NCI-H69 (cell line): ENCODE measurements at regions not wholly inside any gene's neighbourhood (a gene's known extent, or its start where the extent isn't known, plus 50 kb on each side); places are given as distances from the start of the nearest gene placed in this dataset.

Source experiments
- DNase-seq: peaks from one replicate; lab custom pipeline; 2025; lab: John Stamatoyannopoulos, UW

GRCh38 chr1:237981223-237981622, 90.5 kb upstream of the ZP4 start:
- no peak for DNase-seq

GRCh38 chr1:237976331-237976730, 85.6 kb upstream of the ZP4 start:
- DNase-seq: peak; percentile 52

GRCh38 chr1:237975903-237976302, 85.2 kb upstream of the ZP4 start:
- DNase-seq: peak; percentile 77

GRCh38 chr1:237975376-237975775, 84.7 kb upstream of the ZP4 start:
- DNase-seq: no peak

GRCh38 chr1:237972186-237972585, 81.5 kb upstream of the ZP4 start:
- peak; percentile 94 for DNase-seq

GRCh38 chr1:237962985-237963384, 72.3 kb upstream of the ZP4 start:
- DNase-seq: no peak

- DNase-seq: peak; percentile 95
Measured at GRCh38 chr1:237961754-237962153, 71.0 kb upstream of the ZP4 start.

- no peak for DNase-seq
Measured at GRCh38 chr1:237959838-237960237, 69.1 kb upstream of the ZP4 start.

- DNase-seq: peak; percentile 28
Measured at GRCh38 chr1:237953238-237953637, 62.5 kb upstream of the ZP4 start.
